BE2C (cell line): ENCODE measurements at regions not wholly inside any gene's neighbourhood (a gene's known extent, or its start where the extent isn't known, plus 50 kb on each side); places are given as distances from the start of the nearest gene placed in this dataset.

ENCODE experiments used
- DNase-seq: peaks from one replicate; pipeline ENCODE4 v3.0.0-alpha.2; 2020
- H3K27me3 ChIP-seq: fragments of 250-450 bp; sonication (Bioruptor Pico); 2 replicates; pipeline ENCODE4 v1.5.1; 2020; ENCODE audit warnings: mild to moderate bottlenecking
- H3K36me3 ChIP-seq: fragments of 250-450 bp; sonication (Bioruptor Pico); 2 replicates; pipeline ENCODE4 v1.5.1; 2020; ENCODE audit warnings: mild to moderate bottlenecking
- H3K4me1 ChIP-seq: fragments of 250-450 bp; sonication (Bioruptor Pico); 2 replicates; pipeline ENCODE4 v1.5.1; 2020
- H3K4me3 ChIP-seq: 2 replicates; pipeline ENCODE4 v1.5.1; 2011; ENCODE audit warnings: low read depth, low read length
- H3K9me3 ChIP-seq: fragments of 250-450 bp; sonication (Bioruptor Pico); 2 replicates; pipeline ENCODE4 v1.5.1; 2020
- TF ChIP-seq, protein P1 (sequence below): IDR thresholded peaks from 2 replicates; pipeline ENCODE4 v1.5.1; 2012; ENCODE audit warnings: mild to moderate bottlenecking, low read depth, low read length

DNA sequence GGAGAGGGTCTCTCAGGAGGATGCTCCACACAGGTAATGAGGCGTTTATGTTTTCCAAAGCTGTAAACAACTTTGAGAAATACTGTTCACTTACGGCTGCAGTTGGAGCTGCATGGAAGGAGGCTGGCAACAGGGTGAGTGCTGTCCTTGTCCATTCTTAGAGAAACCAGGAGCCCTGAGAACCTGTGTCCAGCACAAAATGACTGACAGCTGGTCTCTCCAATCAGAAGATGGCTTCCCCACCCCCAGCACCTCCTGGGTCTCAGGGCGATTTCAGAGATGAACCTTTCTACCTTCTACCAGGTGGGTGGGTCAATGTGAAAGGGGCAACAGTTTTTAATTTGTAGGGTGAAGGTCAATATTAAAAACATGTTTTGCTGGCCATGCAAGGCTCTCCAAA, 353.6 kb downstream of the NPHP4 start:
- DNase-seq, result no peak
- H3K36me3 ChIP-seq, result no peaks in the 10 kb centered on the region
- no peaks in the 10 kb centered on the region for H3K27me3 ChIP-seq
- H3K4me3 ChIP-seq, result no peak overlapping the region
- no peaks in the 10 kb centered on the region for H3K9me3 ChIP-seq
- H3K4me1 ChIP-seq, result no peaks in the 10 kb centered on the region
- TF ChIP-seq, protein P1, sequence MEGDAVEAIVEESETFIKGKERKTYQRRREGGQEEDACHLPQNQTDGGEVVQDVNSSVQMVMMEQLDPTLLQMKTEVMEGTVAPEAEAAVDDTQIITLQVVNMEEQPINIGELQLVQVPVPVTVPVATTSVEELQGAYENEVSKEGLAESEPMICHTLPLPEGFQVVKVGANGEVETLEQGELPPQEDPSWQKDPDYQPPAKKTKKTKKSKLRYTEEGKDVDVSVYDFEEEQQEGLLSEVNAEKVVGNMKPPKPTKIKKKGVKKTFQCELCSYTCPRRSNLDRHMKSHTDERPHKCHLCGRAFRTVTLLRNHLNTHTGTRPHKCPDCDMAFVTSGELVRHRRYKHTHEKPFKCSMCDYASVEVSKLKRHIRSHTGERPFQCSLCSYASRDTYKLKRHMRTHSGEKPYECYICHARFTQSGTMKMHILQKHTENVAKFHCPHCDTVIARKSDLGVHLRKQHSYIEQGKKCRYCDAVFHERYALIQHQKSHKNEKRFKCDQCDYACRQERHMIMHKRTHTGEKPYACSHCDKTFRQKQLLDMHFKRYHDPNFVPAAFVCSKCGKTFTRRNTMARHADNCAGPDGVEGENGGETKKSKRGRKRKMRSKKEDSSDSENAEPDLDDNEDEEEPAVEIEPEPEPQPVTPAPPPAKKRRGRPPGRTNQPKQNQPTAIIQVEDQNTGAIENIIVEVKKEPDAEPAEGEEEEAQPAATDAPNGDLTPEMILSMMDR, result no peak

DNA sequence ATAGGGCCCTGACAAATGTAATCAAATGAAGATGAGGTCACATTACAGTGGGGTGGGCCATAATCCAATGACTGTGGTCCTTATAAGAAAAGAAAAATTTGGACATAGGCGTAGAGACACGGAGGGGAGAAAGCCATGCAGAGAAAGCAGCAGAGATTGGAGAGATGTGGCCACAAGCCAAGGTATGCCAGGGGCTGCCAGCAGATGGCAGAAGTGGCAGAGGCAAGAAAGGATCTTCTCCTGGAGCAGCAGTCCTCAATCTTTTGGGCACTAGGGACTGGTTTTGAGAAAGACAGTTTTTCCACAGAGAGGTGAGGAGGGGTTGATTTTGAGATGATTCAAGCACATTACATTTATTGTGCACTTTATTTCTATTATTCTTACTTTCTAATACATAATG, 355.1 kb downstream of the NPHP4 start:
- no peaks in the 10 kb centered on the region for H3K27me3 ChIP-seq
- TF ChIP-seq, protein P1, result peak; percentile 49
- H3K36me3 ChIP-seq, result no peaks in the 10 kb centered on the region
- H3K4me1 ChIP-seq, result no peaks in the 10 kb centered on the region
- peak; percentile 15 for DNase-seq
- no peak overlapping the region for H3K4me3 ChIP-seq
- H3K9me3 ChIP-seq, result no peaks in the 10 kb centered on the region

DNA sequence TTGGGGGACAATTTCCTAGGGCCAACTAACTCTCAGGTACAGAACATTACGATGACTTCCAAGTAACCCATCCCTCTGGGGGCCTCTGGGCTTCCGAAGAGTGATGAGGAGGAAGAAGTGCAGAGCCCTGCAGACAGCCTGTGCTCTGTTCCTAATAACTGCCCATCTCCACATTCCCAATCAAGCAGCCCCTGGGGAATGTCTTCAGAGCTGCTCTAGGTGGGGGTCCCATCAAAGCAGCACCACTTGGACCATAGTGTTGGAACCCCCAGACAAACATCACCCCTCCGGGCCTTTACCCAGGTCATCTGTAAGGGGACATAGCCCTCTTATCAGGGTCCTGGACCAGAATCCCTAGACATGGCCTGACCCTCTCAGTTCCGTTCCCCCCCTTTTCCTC, 357.3 kb downstream of the NPHP4 start:
- Histone ChIP-seq H3K4me3 (no peak overlapping the region), H3K36me3 (no peaks in the 10 kb centered on the region), H3K4me1 (no peaks in the 10 kb centered on the region), H3K27me3 (no peaks in the 10 kb centered on the region), H3K9me3 (no peaks in the 10 kb centered on the region)
- TF ChIP-seq, protein P1, result no peak
- DNase-seq, result no peak

DNA sequence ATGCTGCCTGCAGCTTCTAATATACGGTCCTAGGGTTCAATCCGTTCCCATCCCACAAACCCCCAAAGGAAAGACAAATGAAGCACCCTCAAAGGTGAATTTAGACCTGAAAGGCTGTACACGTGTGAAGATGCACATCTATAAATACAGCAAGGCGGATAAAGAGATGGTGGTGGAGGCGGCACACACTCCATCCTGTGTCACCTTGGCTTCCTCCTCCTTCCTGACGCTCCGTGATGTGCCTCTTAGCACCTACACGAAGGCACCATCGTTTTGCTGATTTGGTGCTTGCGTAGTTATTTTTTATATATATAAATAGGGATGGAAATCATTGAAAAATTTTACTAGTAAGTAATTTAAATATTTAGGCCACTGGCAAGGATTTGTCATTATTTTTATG, 359.4 kb downstream of the NPHP4 start:
- Histone ChIP-seq H3K27me3 (no peaks in the 10 kb centered on the region), H3K36me3 (no peaks in the 10 kb centered on the region), H3K4me3 (no peak overlapping the region), H3K9me3 (no peaks in the 10 kb centered on the region), H3K4me1 (no peaks in the 10 kb centered on the region)
- TF ChIP-seq, protein P1, result no peak
- DNase-seq, result no peak

DNA sequence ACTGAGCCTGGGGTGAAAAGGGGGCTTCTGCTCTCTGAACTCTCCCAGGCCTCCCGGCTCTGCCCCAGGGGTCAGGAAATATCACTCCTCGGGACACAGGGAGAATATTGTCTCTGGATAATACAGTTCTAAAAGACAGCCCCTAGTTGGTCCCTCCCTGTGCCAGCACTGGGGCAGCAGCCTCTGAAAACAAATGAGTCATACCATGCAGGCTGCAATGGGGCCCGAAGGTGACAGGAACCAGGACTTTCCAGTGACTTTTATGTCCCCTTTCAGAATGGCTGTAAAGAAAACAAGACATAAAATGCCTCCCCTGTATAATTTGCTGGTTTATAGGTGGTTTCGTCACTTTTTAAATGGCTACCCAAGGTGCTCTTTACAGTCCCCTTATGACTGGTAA, 360.0 kb downstream of the NPHP4 start:
- H3K36me3 ChIP-seq, result no peaks in the 10 kb centered on the region
- TF ChIP-seq, protein P1, result no peak
- H3K9me3 ChIP-seq, result no peaks in the 10 kb centered on the region
- no peaks in the 10 kb centered on the region for H3K27me3 ChIP-seq
- no peak for DNase-seq
- no peaks in the 10 kb centered on the region for H3K4me1 ChIP-seq
- H3K4me3 ChIP-seq, result no peak overlapping the region

DNA sequence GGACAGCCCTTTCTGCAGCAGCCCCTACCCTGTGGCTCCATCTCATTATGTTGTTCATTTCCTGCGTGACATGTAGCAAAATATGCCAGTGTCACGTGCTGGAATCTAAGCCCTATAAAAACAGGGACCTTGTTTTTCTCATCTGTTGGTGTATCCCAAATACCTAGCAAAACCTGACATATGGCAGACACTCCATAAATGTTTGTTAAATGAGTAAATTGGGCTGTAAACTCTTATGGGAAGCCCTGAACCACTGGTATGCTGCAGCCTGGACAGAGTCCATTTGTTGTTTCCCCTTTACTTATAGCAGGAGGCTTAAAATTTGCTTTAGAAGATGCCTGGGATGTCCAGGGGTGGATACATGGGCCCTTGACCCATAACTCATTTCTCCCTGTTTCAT, 363.8 kb downstream of the NPHP4 start:
- Histone ChIP-seq H3K36me3 (no peaks in the 10 kb centered on the region), H3K4me3 (no peak overlapping the region)
- TF ChIP-seq, protein P1, result no peak

More for the DNA sequence above, 363.8 kb downstream of the NPHP4 start:
- no peaks in the 10 kb centered on the region for H3K4me1 ChIP-seq
- H3K27me3 ChIP-seq, result no peaks in the 10 kb centered on the region
- H3K9me3 ChIP-seq, result no peaks in the 10 kb centered on the region
- DNase-seq, result no peak
